NCI-H2227 (cell line): ENCODE measurements at regions not wholly inside any gene's neighbourhood (a gene's known extent, or its start where the extent isn't known, plus 50 kb on each side); places are given as distances from the start of the nearest gene placed in this dataset.

Source experiments
- DNase-seq: peaks from one replicate; lab custom pipeline; 2025; ENCODE audit not compliant: unreplicated experiment; lab: John Stamatoyannopoulos, UW

GRCh38 chr14:49019467-49020115 lies 566.6 kb downstream of the RPS29 start:
- DNase-seq = no peak

- DNase-seq = no peak
Measured at GRCh38 chr14:49017447-49017846, 568.7 kb downstream of the RPS29 start.

DNA sequence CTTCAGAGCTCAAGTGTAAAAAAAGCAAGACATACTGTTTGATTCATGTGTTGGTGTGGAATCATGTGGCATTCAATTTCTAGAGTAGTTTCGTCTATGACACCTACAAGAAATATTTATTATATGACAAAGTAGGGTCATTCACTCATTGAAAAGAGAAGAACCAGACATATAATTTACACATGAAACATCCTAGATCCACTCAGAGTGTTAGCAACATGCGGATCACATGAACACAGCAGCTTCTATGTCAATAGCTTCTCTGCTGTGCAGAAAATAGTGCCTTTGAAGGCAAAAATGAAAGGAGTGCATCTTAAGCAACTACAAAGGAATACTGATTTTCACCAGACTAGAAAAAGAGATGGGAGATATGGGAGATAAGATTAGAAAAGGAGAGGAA lies 569.8 kb downstream of the RPS29 start:
- no peak for DNase-seq

GRCh38 chr14:49014476-49014875 lies 571.7 kb downstream of the RPS29 start:
- DNase-seq = no peak

DNA sequence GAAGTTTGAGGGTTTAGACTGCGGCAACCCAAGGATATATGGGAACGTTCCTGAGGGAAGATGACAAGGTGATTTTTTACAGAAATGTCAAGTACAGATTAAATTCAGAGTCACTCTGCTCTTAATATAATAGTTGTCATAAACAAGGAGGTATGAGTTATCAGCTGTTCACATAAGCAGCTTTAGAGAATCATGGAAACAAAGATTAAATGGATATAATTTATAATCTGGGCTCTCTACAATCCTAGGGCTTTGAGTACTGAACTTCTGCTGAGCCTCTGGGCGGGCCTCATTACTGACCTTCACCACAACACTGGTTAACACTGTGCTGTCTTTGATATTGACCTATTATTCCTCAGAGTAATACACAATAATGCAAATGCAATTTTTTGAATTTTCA lies 577.8 kb downstream of the RPS29 start:
- DNase-seq = no peak

- DNase-seq = no peak
Measured at GRCh38 chr14:48991141-48991540, 595.0 kb downstream of the RPS29 start.

DNA sequence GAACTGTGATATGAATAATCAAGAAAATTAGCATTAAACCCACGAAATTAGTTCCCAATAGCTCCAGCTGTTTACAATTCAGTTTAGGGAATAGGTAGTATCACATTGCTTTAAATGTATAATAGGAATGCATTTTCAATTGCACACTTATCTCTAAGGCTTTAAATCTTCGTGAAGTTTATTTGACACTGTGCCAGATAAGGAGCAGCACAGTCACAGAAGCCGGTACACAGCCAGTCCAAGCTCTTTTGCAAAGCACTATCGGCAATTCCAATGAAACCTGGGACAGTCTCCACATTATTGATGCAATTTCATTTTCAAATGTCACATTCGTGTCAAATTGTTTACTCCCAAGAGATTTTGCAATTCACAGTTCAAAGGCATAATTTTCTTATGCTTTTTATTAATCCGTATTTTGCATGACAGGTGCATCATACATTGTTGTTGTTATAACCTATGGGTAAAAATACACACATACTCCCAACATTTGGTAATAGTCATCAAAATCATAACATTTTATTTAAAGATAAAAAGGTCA lies 602.8 kb downstream of the RPS29 start:
- DNase-seq = no peak

DNA sequence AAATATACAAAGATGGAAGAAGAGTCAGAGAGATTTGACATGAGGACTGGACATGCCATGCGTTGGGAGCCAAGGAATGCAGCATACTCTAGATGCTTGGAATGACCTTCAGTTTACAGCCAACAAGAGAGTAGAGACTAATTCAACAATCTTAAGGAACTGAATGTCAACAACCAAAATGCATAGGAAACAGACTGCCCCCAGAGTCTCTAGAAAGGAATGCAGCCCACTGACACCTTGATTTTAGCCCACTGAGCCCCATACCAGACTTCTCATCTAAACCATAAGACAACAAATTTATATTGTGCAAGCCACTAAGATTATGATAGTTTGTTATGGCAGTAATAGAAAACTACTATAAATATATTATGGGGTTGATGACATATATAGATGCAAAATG lies 611.2 kb downstream of the RPS29 start:
- DNase-seq = no peak

DNA sequence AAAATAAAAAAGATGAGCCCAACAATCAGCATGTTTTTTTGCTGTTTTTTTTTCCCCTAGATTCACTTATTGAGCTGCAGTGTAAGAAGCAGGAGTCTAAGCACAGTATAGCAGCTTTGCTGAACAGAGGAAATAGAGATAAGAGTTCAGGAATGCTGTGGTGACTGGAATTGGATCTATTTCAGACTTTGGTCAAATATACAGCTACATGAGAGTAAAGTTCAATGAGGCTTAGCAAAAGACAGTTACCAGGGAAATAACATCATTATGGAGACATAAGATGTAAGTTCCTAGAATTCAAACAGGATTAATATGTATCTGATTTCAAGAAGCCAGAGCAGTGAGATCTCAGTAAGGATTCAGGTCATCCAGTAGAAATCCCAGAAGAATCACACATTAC lies 613.0 kb downstream of the RPS29 start:
- no peak for DNase-seq

DNA sequence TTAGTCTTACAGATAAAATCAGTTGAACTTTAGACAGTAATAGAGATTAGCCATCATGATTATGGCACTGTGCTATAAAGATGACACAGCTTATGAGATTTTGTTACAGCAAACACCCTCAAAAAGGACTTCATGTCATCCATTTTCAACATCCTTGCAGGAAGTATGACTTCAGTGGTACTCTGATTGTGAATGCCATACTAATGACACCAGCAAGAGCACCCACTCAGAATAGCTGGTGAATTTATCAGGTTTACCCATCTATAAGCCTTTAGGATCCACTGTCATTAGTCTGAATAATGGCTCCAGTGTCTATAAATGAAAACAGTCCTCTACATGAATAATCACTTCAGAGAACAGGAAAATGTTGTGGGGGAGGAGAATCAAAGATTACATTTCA lies 615.2 kb downstream of the RPS29 start:
- DNase-seq = no peak

- no peak for DNase-seq
Measured at GRCh38 chr14:48967419-48967818, 618.8 kb downstream of the RPS29 start.

DNA sequence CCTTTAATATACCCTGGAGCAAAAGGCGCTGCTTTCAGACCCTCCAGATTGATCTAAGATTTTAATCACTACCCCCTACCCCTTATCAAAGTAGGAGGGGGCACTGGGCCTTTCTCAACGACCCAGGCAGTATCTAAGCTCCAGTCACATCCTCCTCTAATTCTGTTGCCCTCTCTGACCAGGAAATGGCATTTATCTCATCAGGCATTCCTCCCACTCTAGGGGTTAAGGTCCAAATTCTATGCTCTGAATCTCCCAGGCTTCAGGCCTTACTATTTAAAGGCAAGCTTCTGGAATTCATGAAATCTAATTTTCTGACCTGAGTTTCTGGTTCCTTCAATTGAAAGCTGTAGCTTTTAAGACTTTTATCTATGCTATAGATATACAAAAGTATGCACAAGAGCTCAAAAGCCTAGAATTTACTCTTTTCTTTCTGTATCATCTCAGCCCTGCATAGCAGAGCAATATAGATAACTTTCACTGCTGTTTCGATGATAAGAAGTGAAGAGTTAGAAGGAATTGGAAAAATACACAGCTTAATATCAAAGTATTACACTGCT lies 622.9 kb downstream of the RPS29 start:
- DNase-seq = no peak

DNA sequence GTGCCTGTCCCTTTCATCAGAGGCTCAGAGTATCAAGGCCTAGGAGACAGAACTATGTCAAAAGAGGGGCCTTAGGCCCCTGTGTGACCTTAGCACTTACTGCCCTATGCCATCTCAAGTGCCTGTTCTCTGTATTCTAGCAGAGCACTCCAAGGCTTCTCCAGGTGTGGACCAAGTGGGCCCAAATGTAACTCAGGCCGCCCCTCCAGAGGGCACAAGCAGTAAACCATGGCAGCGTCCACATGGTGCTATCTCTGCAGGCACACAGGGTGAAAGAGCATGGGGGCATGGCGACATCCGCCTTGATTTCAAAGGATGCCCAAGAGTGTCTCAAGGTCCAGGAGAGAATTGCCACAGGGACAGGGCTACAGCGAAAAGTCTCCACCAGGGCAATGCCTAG lies 628.7 kb downstream of the RPS29 start:
- DNase-seq = no peak

DNA sequence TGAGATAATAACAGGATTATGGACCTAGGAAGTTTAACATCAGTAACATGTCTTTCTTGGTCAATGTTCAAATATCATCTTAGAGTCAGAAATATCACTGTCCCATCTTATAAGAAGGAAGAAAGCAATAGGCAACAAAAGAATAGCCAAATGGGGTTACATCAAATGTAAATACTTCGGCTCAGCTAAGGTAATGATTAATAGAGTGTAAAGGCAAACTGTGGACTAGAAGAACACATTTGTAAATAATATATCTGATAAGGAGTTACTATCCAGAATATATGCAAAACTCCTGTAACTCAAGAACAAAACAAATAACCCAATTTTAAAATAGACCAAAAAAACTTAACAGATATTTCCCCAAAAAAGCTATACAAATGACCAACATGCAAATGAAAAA lies 630.3 kb downstream of the RPS29 start:
- no peak for DNase-seq

- DNase-seq = no peak
Measured at GRCh38 chr14:48954446-48954845, 631.7 kb downstream of the RPS29 start.

DNA sequence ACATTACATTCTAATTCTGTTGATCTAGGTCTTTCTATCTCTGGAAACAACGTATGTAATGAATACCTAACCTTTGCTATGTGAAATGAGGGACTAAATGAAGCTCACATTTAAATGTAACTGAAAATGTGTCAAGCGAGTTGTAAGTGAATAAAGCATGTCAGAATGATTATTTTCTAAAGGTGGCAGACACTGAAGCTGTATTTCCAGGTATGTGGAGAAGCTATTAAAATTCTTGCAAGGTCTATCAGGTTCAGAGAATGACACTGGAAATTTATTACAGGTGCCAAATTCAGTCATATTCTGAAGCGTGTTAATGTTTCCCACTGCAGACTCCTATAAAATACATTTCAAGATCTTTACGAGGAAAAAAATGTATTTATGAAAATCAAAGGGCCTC lies 641.4 kb downstream of the RPS29 start:
- no peak for DNase-seq

DNA sequence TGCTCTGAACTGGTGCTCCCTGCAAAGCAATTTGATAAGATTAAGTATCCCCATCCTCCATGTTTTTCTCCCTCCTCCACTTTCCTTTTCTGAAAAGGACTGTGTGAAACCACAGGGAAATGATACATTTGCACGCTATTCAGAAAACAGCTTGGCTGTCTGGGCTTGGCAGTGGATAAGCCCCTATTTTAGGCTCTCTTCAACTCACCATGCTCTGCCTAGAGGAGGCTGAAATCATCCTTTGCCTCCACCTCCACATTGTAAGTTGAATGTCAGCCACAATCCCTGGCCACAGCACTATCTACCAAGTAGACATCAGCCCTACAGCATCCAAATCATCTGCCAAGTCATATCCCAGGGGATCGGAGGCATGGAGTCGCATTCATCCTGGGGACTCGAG lies 642.3 kb downstream of the RPS29 start:
- no peak for DNase-seq

GRCh38 chr14:48937541-48938195 lies 648.5 kb downstream of the RPS29 start:
- no peak for DNase-seq

DNA sequence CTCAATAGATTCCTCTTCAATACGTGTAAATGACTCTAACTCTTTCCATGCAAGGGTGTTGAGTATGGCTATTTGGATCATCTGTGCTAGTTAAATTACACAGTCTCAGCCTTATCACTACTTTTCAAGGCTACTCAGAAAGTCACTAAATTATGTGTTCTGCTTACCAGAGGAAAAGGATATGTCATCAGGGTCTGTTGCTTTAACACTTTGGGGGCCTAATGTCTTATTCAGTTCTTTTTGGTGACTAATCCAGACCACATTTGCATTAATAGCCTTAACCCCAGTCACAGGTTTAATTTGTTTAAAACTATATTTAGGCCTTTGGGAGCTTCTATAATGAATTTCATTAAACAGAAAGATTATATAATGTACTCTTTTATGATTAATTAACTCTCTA lies 649.3 kb downstream of the RPS29 start:
- DNase-seq = no peak

DNA sequence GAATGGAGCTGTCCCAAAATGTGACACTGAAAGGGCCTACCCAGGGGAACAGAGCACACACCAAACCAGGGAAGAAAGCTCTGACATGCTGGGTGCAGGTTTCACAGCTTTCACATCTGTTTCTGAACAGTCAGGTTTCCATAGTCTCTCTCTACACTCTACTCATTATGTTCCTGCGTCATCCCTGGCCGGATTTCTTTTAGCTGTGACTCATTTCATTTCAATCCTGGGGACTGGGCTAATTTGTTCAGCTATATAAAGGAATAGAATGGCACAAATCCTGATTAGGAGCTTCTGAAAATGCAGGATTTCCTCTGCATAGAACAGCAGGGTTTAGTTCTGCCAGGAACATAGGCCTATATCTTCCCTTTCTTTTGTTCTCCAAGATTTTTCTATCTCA lies 649.8 kb downstream of the RPS29 start:
- no peak for DNase-seq

DNA sequence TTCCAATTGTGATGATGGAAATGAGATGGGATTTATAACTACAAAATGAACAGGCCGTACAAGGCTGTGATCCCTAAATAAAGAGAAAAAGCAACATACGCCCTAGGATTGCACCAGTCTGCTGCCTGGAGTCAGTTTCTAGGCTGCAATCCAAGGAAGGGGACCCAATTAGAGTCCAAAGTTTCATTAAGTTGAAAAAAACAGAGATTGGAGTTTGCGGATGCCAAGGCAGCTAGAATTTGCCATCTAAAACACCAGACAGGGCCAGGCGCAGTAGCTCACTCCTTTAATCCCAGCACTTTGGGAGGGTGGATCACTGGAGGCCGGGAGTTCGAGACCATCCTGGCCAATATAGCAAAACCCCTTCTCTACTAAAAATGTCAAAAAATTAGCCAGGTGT lies 661.0 kb downstream of the RPS29 start:
- no peak for DNase-seq

DNA sequence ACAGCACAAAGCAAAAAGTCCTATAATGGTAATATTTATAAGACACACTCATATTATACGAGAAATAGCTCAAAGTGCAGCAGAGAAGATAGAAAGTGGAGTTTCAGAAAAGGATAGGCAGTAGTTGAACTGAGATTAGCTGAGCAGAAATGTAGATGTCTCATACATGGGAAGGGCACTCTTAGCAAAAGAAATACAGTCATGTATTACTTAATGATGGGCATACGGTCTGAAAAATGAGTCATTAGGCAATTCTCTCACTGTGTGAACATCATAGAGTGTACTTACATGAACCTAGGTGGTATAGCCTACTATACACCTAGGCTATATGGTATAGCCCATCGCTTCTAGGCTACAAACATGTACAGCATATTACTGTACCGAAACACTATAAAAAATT lies 671.3 kb downstream of the RPS29 start:
- DNase-seq = no peak

- DNase-seq = no peak
Measured at GRCh38 chr14:48914382-48914781, 671.8 kb downstream of the RPS29 start.
